Stimulated activated naive CD8-positive, alpha-beta T cell treated with anti-CD3 and anti-CD28 coated beads, Interleukin-15, amount 100 ng/mL, for 72 hours (primary cell): ENCODE measurements at regions not wholly inside any gene's neighbourhood (a gene's known extent, or its start where the extent isn't known, plus 50 kb on each side); places are given as distances from the start of the nearest gene placed in this dataset.

ENCODE experiments used
- ATAC-seq: fragments of 150-1000 bp; cut with Tn5 transposase; 2 replicates; pipeline ENCODE4 v1.10.0; 2021; ENCODE audit warnings: mild to moderate bottlenecking, moderate library complexity
- DNase-seq, 2 donors: peaks; one replicate each; pipeline ENCODE4 v3.0.0; 2021 to 2022
- H3K27ac Mint-ChIP-seq, 2 donors: one replicate each; pipeline ENCODE4 v1.8.0; 2022; ENCODE audit warnings: mild to moderate bottlenecking in 2 of 2, mixed read lengths in 2 of 2, moderate library complexity in 2 of 2
- H3K27me3 Mint-ChIP-seq: one replicate; pipeline ENCODE4 v1.8.0; 2022; ENCODE audit warnings: mixed read lengths
- H3K4me1 Mint-ChIP-seq: one replicate; pipeline ENCODE4 v1.8.0; 2022; ENCODE audit warnings: mild to moderate bottlenecking, mixed read lengths
- H3K4me3 Mint-ChIP-seq, 2 donors: one replicate each; pipeline ENCODE4 v1.8.0; 2022; ENCODE audit warnings: mild to moderate bottlenecking in 2 of 2, mixed read lengths in 2 of 2, moderate library complexity in 1 of 2
- H3K9me3 Mint-ChIP-seq, 2 donors: one replicate each; pipeline ENCODE4 v1.8.0; 2022; ENCODE audit warnings: mixed read lengths in 2 of 2

DNA sequence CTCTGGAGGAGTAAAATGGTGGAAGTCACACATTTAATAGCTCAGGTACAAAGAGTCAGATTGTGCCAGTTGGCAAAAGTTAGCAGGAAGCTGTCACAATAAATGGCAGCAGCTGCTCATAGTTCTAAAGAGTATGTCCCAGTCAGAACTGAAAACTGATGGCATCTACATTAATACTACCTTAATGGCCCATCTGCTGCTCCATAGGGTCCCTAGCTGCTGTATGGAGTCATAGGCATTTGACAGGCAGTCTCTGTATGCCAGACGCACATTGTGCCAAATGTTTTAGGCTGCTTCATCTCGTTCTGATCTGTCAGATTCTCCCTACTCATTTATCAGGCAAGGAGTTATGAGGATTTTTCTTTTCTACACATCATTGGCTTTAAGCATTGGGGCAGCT, 515.8 kb upstream of the ARRDC3 start:
- H3K4me1 Mint-ChIP-seq, result no peaks in the 10 kb centered on the region
- no peak for ATAC-seq
- H3K27me3 Mint-ChIP-seq, result no peaks in the 10 kb centered on the region
- no peak overlapping the region for H3K27ac Mint-ChIP-seq
- peaks cover 5 to 7% of the 10 kb centered on the region in 2 donors for H3K9me3 Mint-ChIP-seq
- no peak for DNase-seq
- no peak overlapping the region for H3K4me3 Mint-ChIP-seq

DNA sequence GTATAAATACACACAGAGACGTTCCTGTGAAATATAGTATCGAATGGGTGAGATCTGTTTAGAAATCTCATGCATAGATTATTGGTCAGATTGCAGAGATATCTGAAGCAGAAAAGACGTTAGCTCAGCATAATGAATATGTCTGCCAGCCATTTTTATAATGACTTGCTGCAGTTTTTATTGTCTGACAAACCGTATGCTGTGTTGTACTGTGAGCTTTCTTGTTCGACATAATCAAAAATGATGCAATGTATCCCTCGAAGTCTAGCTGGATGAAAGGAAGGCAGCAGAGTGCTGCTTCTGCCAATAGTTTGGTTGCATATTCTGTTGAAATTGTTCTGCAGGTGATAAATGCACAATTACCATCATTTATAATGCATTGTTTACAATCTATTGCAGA, 514.9 kb upstream of the ARRDC3 start:
- Mint-ChIP-seq H3K27ac (peak overlapping the region in 1 of 2 donors; percentile 76), H3K9me3 (no peaks in the 10 kb centered on the region), H3K4me1 (no peaks in the 10 kb centered on the region), H3K4me3 (no peak overlapping the region), H3K27me3 (no peaks in the 10 kb centered on the region)
- ATAC-seq (no peak), DNase-seq (no peak)

DNA sequence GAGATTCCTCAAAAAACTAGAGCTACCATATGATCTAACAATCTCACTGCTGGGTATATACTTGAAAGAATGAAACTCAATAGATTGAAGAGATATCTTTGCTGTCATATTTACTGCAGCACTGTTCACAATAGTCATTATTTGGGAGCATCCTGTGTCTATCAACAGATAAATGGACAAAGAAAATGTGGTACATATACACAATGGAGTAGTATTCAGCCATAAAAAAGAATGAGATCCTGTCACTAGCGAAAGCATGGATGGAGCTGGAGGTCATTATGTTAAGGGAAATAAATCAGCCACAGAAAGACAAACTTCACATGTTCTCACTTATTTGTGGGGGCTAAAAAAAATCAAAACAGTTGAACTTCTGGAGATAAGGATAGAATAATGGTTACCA, 505.7 kb upstream of the ARRDC3 start:
- DNase-seq (no peak), ATAC-seq (no peak)
- Mint-ChIP-seq H3K27ac (no peak overlapping the region), H3K4me1 (no peaks in the 10 kb centered on the region), H3K4me3 (no peak overlapping the region), H3K9me3 (no peaks in the 10 kb centered on the region), H3K27me3 (no peaks in the 10 kb centered on the region)

DNA sequence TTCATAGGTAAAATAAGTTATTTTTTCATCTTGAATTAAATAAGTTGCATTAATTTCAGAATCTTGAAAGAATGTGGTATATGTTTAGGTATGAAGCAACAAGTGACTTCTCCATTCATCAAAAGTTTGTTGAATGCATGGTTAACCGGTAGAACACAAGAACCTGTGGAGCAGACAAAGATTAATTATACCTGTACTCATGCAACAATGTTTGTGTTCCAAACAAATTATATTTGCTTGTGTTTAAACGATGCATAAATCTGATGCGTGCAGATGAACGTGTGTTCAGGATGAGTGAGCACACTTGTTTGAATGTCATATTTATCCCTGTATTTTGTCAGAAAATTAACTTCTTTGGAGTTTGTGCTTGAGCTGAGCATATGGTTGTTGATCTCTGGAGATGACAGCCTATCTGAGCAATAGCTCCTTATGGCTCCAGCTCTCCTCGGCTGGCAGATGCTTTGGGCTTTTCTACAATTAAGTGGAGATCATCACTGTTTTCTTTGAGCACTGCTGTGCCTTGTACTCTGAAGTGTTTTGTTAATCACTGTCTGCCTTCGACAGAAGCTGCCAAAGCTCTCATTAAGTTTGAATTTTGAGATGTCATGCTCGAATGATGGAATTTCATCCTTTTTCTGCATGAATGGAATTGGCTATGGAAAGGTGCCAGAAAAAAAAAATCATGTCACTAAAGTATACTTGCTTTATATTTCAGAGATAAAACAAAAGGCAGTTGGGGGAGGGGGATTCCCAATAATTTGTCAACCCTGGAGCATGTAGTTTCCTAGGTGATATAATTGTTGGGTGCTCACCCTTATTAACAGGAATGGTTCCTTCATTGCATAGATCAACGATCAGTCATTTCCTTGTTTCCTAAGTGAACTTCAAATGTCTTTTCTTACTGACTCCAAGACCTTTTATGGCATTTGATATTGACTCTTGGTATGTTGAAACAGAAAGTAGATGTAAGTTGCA, 502.5 kb upstream of the ARRDC3 start:
- Mint-ChIP-seq H3K9me3 (peaks cover 1 to 3% of the 10 kb centered on the region in 2 donors), H3K4me3 (no peak overlapping the region), H3K4me1 (no peaks in the 10 kb centered on the region), H3K27me3 (no peaks in the 10 kb centered on the region), H3K27ac (no peak overlapping the region)
- no peak for ATAC-seq
- no peak for DNase-seq

DNA sequence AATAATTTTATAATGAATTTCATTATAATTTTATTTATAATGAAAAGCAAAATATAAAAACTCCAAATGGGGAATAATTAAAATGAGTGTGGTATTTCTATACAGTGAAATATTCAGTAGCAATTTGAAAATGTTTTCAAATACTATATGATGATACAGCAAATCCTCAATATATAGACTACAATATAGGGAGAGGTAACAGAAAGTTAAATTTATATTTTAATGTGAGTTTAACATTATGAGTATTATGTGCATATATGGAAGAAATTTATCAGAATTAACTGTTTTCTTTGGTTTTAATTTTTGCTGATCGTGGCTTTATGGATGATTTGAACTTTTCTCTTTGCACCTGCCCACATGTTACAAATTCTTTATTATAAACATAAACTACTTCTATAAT, 500.9 kb upstream of the ARRDC3 start:
- Mint-ChIP-seq H3K4me3 (no peak overlapping the region), H3K9me3 (peaks cover 6 to 10% of the 10 kb centered on the region in 2 donors), H3K27ac (no peak overlapping the region), H3K27me3 (no peaks in the 10 kb centered on the region), H3K4me1 (no peaks in the 10 kb centered on the region)
- no peak for DNase-seq
- no peak for ATAC-seq

DNA sequence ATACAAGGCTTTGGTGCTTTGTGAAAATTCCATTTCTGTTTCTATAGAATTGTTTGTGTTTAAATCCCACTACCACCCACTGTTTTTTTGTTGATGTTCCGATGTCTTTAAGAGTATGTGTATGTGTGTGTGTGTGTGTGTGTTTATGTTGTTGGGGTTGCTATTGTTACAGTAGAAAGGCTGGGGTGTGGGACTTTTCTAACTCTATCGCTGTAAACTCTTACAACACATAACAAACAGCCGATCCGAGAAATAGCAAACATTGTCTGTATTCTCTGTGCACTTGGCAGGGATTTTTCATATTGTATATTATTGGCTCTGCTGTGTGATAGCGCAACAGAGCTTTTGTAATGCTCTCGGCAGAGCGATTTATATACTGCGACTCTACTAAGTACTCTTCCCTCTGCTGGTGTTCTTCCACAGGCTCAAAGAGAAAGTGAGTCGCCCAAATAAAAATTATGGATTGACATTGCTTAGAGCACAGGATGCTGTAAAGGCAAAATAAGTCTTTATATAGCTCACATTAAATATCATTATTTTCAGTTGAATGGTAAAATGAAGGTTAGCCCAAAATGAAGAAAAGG, 492.2 kb upstream of the ARRDC3 start:
- no peak overlapping the region for H3K4me3 Mint-ChIP-seq
- no peak overlapping the region for H3K27ac Mint-ChIP-seq
- DNase-seq (no peak), ATAC-seq (no peak)
- no peaks in the 10 kb centered on the region for H3K4me1 Mint-ChIP-seq
- no peaks in the 10 kb centered on the region for H3K27me3 Mint-ChIP-seq
- H3K9me3 Mint-ChIP-seq, result peaks cover under 1 to 6% of the 10 kb centered on the region in 2 donors

DNA sequence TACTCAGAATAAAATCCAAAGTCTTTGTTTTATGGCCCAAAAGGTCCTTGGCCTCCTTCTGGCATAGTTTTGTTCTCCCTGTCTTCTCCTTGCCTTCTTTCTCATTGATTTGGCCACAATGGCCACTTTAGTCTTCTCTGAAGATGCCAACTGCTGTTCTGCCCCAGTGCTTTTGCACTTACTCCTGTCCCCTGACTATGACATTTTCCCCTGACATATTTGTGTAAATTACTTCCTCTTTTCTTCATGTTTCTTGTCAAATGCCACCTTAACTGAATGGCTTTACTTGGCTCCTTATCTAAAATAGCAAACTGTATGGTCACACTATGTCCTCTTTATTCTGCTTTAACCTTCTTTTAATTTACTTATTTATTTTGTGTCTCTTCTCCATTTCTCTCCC, 484.7 kb upstream of the ARRDC3 start:
- no peak for DNase-seq
- Mint-ChIP-seq H3K4me3 (no peak overlapping the region), H3K4me1 (no peaks in the 10 kb centered on the region), H3K27ac (no peak overlapping the region), H3K9me3 (no peaks in the 10 kb centered on the region), H3K27me3 (no peaks in the 10 kb centered on the region)
- ATAC-seq, result no peak

DNA sequence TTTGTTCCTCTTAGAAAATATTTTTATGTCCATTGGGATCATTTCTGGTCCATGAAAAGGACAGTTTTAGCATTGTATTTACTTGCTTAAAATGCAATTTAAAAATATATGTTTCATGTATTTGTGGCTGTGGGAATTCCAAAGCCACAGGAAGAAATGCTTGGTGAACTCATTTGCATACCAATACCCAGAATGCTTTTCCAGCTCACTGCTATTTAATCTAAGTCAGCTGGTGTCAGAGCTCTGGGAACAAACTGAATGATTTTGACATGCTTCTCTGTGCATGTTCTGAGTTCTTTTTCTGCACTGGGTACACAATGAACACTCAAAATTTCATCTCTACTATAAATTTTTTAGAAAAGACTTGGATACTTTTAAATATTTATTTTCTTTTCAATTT, 482.8 kb upstream of the ARRDC3 start:
- no peak overlapping the region for H3K4me3 Mint-ChIP-seq

DNA sequence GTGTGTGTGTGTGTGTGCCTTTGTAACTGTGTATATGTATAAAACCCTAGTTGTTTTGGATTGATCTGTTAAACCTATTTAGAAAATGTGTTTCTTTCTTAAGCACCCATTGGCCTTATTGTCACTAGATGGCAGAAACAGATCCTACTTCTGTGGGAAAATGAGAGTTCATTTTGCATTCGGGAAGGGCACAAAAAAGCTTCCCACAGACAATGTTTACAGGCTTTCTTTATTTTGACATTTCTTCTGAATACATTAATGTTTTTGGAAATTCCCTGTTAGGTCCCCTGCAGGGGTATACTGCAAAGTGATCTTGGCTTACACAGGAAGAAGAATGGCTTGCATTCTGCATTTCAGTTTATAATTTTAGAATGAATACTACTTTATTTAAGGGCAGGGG, 481.8 kb upstream of the ARRDC3 start:
- H3K9me3 Mint-ChIP-seq, result no peaks in the 10 kb centered on the region
- H3K27ac Mint-ChIP-seq, result no peak overlapping the region
- H3K27me3 Mint-ChIP-seq, result no peaks in the 10 kb centered on the region
- no peak overlapping the region for H3K4me3 Mint-ChIP-seq
- no peak for DNase-seq
- no peak for ATAC-seq
- H3K4me1 Mint-ChIP-seq, result no peaks in the 10 kb centered on the region

More for the DNA sequence above, 482.8 kb upstream of the ARRDC3 start:
- ATAC-seq, result no peak
- H3K4me1 Mint-ChIP-seq, result no peaks in the 10 kb centered on the region
- H3K9me3 Mint-ChIP-seq, result no peaks in the 10 kb centered on the region
- no peak overlapping the region for H3K27ac Mint-ChIP-seq
- no peak for DNase-seq
- no peaks in the 10 kb centered on the region for H3K27me3 Mint-ChIP-seq

DNA sequence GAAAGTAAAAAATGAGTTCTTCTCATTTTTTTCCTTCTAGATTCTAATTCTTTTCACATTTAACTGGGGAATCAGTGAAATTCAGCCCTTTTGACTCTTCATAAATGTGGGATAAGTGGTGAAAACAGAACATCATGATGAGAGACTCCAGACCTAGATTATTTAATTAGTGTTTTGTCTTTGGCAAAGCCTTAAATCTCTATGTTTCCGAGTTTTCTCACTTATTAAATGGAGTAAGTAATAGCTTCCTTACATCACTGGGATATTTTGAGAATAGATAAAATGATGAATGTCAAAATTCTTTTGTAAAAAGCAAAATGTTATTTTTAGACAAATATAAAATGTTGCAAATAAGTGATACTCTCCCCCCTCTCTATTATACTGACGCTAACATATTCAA, 468.6 kb upstream of the ARRDC3 start:
- Mint-ChIP-seq H3K27me3 (no peaks in the 10 kb centered on the region), H3K4me1 (no peaks in the 10 kb centered on the region), H3K9me3 (no peaks in the 10 kb centered on the region), H3K4me3 (no peak overlapping the region), H3K27ac (no peak overlapping the region)
- ATAC-seq (no peak), DNase-seq (no peak)

DNA sequence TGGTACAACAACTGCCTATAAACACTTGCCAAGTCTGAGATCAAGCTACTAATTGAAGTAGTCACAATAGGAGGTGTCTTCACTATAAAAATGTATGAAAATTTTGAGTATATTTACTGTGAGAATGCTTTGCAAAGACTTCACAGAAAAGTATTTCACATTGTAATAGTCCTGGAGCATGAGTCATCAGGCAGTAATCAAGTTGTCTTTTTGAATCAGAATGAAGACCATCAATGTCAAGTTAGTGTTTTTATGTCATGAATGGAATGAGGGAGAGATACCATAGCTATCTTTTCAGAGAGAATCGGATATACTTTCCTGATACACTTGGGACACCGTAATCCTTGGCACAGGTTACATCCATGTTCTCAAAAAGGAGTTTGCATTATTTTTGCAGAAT, 466.9 kb upstream of the ARRDC3 start:
- no peaks in the 10 kb centered on the region for H3K27me3 Mint-ChIP-seq
- ATAC-seq (no peak), DNase-seq (no peak)
- no peak overlapping the region for H3K27ac Mint-ChIP-seq
- no peaks in the 10 kb centered on the region for H3K9me3 Mint-ChIP-seq
- H3K4me3 Mint-ChIP-seq, result no peak overlapping the region
- H3K4me1 Mint-ChIP-seq, result no peaks in the 10 kb centered on the region

DNA sequence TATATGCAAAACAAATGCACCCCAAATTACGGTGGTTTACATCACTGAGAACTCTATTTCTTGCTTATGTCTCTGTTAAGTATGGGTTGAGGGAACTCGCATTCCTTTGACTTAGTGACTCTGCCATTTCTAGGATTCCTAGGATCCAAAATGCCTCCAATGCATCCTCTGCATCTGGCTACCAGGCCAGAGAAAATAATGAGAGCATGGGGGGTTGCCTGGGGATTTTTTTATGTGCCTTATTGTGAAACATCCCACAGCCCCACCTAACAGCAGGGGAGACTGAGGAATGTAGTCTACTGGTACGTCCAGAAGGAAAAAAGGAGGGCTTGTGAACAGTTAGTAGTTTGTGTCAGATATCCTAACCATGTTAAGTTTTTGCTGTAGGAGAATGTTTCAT, 466.0 kb upstream of the ARRDC3 start:
- Mint-ChIP-seq H3K27ac (no peak overlapping the region), H3K4me1 (no peaks in the 10 kb centered on the region), H3K9me3 (no peaks in the 10 kb centered on the region), H3K27me3 (no peaks in the 10 kb centered on the region), H3K4me3 (no peak overlapping the region)
- DNase-seq, result no peak
- no peak for ATAC-seq

DNA sequence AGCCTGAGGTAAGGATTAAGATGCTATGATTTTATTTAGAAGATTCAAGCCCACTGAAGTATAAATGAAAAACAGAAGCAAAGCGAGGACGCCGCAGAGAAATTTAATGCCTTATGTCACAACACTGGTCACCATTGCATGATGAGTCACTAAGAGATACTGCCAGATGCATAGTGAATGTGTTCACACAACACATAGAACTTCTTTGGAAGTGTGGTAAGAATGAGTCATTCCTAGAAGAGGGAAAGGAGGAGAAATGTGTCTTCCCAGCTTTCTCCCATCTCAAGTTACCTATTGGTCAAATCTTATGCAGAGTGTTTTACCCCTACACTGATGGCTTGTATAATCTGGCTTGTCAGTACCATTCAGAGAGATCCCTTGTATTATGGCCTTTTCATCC, 465.3 kb upstream of the ARRDC3 start:
- no peak for DNase-seq
- H3K4me3 Mint-ChIP-seq, result no peak overlapping the region

DNA sequence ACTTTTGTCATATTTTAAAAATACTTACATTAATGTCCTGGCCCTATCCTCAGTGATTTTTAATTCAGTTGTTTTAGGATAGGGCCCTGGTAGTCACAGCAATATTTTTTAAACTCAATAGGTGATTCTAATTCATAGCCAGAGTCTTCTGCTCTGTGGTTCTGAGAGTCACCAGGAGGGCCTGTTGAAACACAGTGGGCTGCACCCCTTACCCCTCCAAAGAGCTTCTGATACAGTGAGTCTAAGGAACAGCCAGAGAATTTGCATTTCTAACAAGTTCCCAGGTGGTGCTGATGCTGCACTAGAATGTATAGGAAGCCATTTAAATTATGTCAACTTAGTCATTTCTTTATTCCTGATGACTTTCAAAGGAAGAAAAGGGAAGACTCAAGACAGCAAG, 458.3 kb upstream of the ARRDC3 start:
- no peak overlapping the region for H3K4me3 Mint-ChIP-seq
- no peak overlapping the region for H3K27ac Mint-ChIP-seq
- no peaks in the 10 kb centered on the region for H3K27me3 Mint-ChIP-seq
- DNase-seq, result no peak
- ATAC-seq, result no peak
- no peaks in the 10 kb centered on the region for H3K9me3 Mint-ChIP-seq
- no peaks in the 10 kb centered on the region for H3K4me1 Mint-ChIP-seq

More for the DNA sequence above, 465.3 kb upstream of the ARRDC3 start:
- ATAC-seq, result no peak
- no peaks in the 10 kb centered on the region for H3K4me1 Mint-ChIP-seq
- H3K27ac Mint-ChIP-seq, result no peak overlapping the region
- H3K27me3 Mint-ChIP-seq, result no peaks in the 10 kb centered on the region
- no peaks in the 10 kb centered on the region for H3K9me3 Mint-ChIP-seq

DNA sequence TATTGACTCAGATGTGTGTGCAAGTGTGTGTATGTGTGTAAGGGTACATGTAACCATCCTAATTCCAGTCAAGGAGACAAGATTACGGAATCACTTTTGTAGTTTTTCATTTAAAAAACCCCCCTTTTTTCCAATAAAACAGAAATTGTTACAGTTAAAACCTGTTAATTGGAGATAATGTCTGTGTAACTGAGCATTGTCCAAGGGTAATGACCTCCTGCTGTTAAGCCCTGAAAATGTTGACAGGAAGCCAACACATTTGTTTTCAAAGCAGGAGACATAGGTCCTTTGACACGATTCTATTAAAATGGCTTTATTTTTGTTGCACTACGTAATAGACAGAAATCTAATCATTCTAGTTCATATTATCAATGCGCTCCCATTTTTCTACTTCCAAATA, 457.3 kb upstream of the ARRDC3 start:
- Mint-ChIP-seq H3K4me1 (no peaks in the 10 kb centered on the region), H3K27me3 (no peaks in the 10 kb centered on the region), H3K9me3 (no peaks in the 10 kb centered on the region), H3K4me3 (no peak overlapping the region), H3K27ac (no peak overlapping the region)
- DNase-seq (no peak), ATAC-seq (no peak)

DNA sequence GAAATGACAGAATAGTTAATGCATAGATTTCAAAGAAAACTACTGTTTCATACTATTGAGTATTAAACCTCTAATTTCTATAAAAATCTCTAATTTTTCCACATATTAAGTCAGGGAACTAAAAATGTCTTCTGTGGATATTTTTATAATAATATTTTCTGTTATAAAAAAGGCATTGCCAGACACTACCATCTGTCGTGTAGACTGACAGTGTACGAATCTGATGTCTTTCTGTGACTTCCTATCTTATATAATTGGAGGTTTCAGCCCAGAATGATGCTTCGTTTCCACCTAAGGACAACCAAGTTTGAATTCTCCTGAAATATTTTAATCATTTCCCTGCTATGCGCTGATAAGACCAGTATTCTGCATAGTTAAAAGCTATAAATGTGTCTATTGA, 456.6 kb upstream of the ARRDC3 start:
- DNase-seq, result no peak
- ATAC-seq, result no peak
- Mint-ChIP-seq H3K4me3 (no peak overlapping the region), H3K4me1 (no peaks in the 10 kb centered on the region), H3K27me3 (no peaks in the 10 kb centered on the region), H3K27ac (no peak overlapping the region), H3K9me3 (no peaks in the 10 kb centered on the region)
